Colonic mucosa (tissue), 4 donors: ENCODE measurements at regions not wholly inside any gene's neighbourhood (a gene's known extent, or its start where the extent isn't known, plus 50 kb on each side); places are given as distances from the start of the nearest gene placed in this dataset.

Experiments used
- DNase-seq: peaks from one replicate; pipeline ENCODE4 v3.0.0-alpha.2; 2020
- H3K27ac ChIP-seq: fragments of 200-600 bp; one replicate; pipeline ENCODE4 v1.8.0; 2021
- H3K27me3 ChIP-seq: fragments of 200-600 bp; one replicate; pipeline ENCODE4 v1.8.0; 2021
- H3K36me3 ChIP-seq: fragments of 200-600 bp; one replicate; pipeline ENCODE4 v1.8.0; 2021
- H3K4me1 ChIP-seq: fragments of 200-600 bp; one replicate; pipeline ENCODE4 v1.8.0; 2021; ENCODE audit warnings: mild to moderate bottlenecking
- H3K4me3 ChIP-seq: fragments of 200-600 bp; one replicate; pipeline ENCODE4 v1.8.0; 2021
- H3K9ac ChIP-seq, 2 donors: one replicate each; pipeline ENCODE4 v1.7.0; 2013; ENCODE audit warnings: control low read depth in 2 of 2, low read depth in 2 of 2, low read length in 2 of 2
- H3K9me3 ChIP-seq: fragments of 200-600 bp; one replicate; pipeline ENCODE4 v1.8.0; 2021
- CTCF ChIP-seq: fragments of 200-600 bp; IDR thresholded peaks from one replicate; pipeline ENCODE4 v1.8.0; 2022; ENCODE audit warnings: antibody characterized with exemption, mild to moderate bottlenecking
- intact Hi-C: fragments of 100-400 bp; cut with DNase I; formaldehyde crosslinking; loops from one replicate; pipeline ENCODE4 v1.14.1; 2022
- donor health status: healthy.
- donor health status: DM: no; HTN: no; CAD: no.
- donor health status: DM: no; HTN: no; CAD: no.

GRCh38 chr21:17050646-17051045 lies 462.2 kb upstream of the CXADR start:
- DNase-seq, result no peak
- Histone ChIP-seq H3K9me3 (no peaks in the 10 kb centered on the region), H3K27me3 (no peaks in the 10 kb centered on the region), H3K36me3 (no peaks in the 10 kb centered on the region), H3K27ac (no peak overlapping the region), H3K4me3 (no peak overlapping the region), H3K9ac (no peak overlapping the region), H3K4me1 (no peaks in the 10 kb centered on the region)
- TF ChIP-seq CTCF, result no peak
- intact Hi-C loops, result no loop called here

GRCh38 chr21:17051054-17051453 lies 461.8 kb upstream of the CXADR start:
- Histone ChIP-seq H3K4me1 (no peaks in the 10 kb centered on the region), H3K4me3 (no peak overlapping the region), H3K27me3 (no peaks in the 10 kb centered on the region), H3K36me3 (no peaks in the 10 kb centered on the region), H3K27ac (no peak overlapping the region), H3K9me3 (no peaks in the 10 kb centered on the region), H3K9ac (no peak overlapping the region)
- no peak for DNase-seq
- intact Hi-C loops, result no loop called here
- no peak for TF ChIP-seq CTCF

GRCh38 chr21:17053321-17053720 lies 459.5 kb upstream of the CXADR start:
- H3K4me1 ChIP-seq, result no peaks in the 10 kb centered on the region
- no peak for TF ChIP-seq CTCF

GRCh38 chr21:17059936-17060335 lies 452.9 kb upstream of the CXADR start:
- H3K36me3 ChIP-seq, result no peaks in the 10 kb centered on the region
- H3K27me3 ChIP-seq, result no peaks in the 10 kb centered on the region
- H3K4me3 ChIP-seq, result no peak overlapping the region
- intact Hi-C loops, result no loop called here
- H3K9ac ChIP-seq, result no peak overlapping the region
- DNase-seq, result no peak
- no peaks in the 10 kb centered on the region for H3K9me3 ChIP-seq
- H3K27ac ChIP-seq, result no peak overlapping the region
- TF ChIP-seq CTCF, result no peak
- no peaks in the 10 kb centered on the region for H3K4me1 ChIP-seq

More at GRCh38 chr21:17053321-17053720, 459.5 kb upstream of the CXADR start:
- no peaks in the 10 kb centered on the region for H3K27me3 ChIP-seq
- no peak overlapping the region for H3K9ac ChIP-seq
- H3K36me3 ChIP-seq, result no peaks in the 10 kb centered on the region
- intact Hi-C loops, result no loop called here
- no peaks in the 10 kb centered on the region for H3K9me3 ChIP-seq
- DNase-seq, result no peak
- H3K4me3 ChIP-seq, result no peak overlapping the region
- H3K27ac ChIP-seq, result no peak overlapping the region

GRCh38 chr21:17066006-17066405 lies 446.8 kb upstream of the CXADR start:
- H3K9ac ChIP-seq, result no peak overlapping the region
- H3K4me3 ChIP-seq, result no peak overlapping the region
- no peaks in the 10 kb centered on the region for H3K27me3 ChIP-seq
- intact Hi-C loops, result no loop called here
- TF ChIP-seq CTCF, result no peak
- no peaks in the 10 kb centered on the region for H3K4me1 ChIP-seq
- H3K9me3 ChIP-seq, result no peaks in the 10 kb centered on the region
- H3K36me3 ChIP-seq, result no peaks in the 10 kb centered on the region
- no peak overlapping the region for H3K27ac ChIP-seq
- DNase-seq, result no peak

GRCh38 chr21:17071093-17071492 lies 441.8 kb upstream of the CXADR start:
- H3K4me3 ChIP-seq, result no peak overlapping the region
- no peaks in the 10 kb centered on the region for H3K36me3 ChIP-seq
- no peaks in the 10 kb centered on the region for H3K27me3 ChIP-seq
- no peak for TF ChIP-seq CTCF
- intact Hi-C loops, result no loop called here
- no peak for DNase-seq
- no peaks in the 10 kb centered on the region for H3K9me3 ChIP-seq
- H3K9ac ChIP-seq, result no peak overlapping the region
- no peak overlapping the region for H3K27ac ChIP-seq
- no peaks in the 10 kb centered on the region for H3K4me1 ChIP-seq
